ENCODE measurements at regions not wholly inside any gene's neighbourhood (a gene's known extent, or its start where the extent isn't known, plus 50 kb on each side); places are given as distances from the start of the nearest gene placed in this dataset.

DNA sequence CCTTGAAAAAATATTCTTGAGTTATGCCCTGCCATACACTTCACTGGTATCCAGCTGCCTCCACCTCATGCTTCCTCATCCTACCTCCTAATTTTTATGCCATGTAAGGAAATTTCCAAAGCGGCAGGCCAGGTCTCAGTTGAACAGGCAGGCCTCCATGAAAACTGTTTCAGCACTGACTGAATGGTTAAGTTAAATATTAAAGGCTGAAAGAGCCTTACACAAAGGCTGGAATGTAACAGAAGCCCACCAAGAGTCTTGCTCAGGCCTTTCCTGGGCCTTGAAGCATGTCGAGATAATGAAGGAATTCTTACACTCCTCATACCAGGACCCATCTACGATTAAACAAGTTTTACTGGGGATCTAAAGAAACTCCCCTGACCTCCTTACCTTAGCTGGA is 359.6 kb upstream of the NOCT start:
- Histone ChIP-seq H3K4me1 (no peaks in the 10 kb centered on the region), H3K27ac (no peak overlapping the region), H3K36me3 (no peaks in the 10 kb centered on the region), H3K27me3 (no peaks in the 10 kb centered on the region), H3K9me3 (no peaks in the 10 kb centered on the region), H3K4me3 (no peak overlapping the region)
- 92% methylated on average over 3 of the region's 3 CpGs for WGBS
- TF ChIP-seq, protein P1, sequence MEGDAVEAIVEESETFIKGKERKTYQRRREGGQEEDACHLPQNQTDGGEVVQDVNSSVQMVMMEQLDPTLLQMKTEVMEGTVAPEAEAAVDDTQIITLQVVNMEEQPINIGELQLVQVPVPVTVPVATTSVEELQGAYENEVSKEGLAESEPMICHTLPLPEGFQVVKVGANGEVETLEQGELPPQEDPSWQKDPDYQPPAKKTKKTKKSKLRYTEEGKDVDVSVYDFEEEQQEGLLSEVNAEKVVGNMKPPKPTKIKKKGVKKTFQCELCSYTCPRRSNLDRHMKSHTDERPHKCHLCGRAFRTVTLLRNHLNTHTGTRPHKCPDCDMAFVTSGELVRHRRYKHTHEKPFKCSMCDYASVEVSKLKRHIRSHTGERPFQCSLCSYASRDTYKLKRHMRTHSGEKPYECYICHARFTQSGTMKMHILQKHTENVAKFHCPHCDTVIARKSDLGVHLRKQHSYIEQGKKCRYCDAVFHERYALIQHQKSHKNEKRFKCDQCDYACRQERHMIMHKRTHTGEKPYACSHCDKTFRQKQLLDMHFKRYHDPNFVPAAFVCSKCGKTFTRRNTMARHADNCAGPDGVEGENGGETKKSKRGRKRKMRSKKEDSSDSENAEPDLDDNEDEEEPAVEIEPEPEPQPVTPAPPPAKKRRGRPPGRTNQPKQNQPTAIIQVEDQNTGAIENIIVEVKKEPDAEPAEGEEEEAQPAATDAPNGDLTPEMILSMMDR (IDR thresholded peaks at IDR 0.05), result no peak
- TF ChIP-seq POLR2AphosphoS5 (IDR thresholded peaks at IDR 0.05), result no peak
- no peak for TF ChIP-seq POLR2A (IDR thresholded peaks at IDR 0.05)
- TF ChIP-seq EP300 (IDR thresholded peaks at IDR 0.05), result no peak
- no peak for DNase-seq (ENCODE audit: low spot score in 2 of 2)

DNA sequence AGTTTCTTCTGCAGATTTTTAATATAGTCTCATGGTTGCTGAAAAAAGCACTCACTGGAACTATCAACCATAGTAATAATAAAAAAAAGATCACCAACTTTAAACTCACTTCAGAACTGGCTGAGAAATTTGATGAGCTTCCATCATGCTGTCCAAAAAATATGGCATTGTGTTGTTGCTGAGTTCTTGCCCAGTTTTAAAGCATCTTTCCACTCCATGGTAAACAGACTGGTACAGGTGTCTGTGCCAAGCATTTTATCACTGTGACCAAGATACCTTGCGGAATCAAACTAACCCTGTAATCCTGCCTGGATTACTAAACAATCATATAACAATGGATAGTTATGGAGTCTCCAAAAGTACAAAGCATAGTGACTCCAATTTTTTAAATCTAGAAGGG is 360.3 kb upstream of the NOCT start:
- DNase-seq (ENCODE audit: low spot score in 2 of 2), result no peak
- Histone ChIP-seq H3K27ac (no peak overlapping the region), H3K36me3 (no peaks in the 10 kb centered on the region), H3K4me1 (no peaks in the 10 kb centered on the region), H3K9me3 (no peaks in the 10 kb centered on the region), H3K27me3 (no peaks in the 10 kb centered on the region), H3K4me3 (no peak overlapping the region)
- 89% methylated on average over 1 of the region's 1 CpG for WGBS
- no peak for TF ChIP-seq POLR2AphosphoS5 (IDR thresholded peaks at IDR 0.05)
- no peak for TF ChIP-seq POLR2A (IDR thresholded peaks at IDR 0.05)
- TF ChIP-seq, protein P1 (IDR thresholded peaks at IDR 0.05), result no peak
- TF ChIP-seq EP300 (IDR thresholded peaks at IDR 0.05), result no peak

DNA sequence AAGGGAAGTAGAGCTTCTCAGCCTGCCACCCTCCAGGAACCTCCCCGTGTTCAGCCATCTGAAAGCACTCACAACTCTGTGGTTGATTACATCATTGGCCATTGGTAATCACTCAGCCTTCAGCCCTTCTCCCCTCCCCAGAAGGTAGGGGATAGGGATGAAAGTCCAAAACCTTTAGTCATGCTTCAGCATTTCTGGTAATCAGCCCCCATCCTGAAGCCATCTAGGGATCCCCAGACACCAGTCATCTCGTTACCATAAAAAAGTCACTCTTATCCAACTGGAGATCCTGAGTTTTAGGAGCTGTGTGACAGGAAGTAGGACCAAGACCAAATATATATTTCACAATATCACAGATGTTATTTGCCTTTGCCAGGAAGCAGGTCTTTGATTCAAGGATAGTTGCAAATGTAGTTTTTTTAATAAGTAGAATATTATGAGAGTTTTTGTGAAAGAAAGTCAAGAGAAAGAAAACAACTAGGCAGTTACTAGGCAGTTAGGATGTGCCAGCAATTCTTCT is 364.6 kb upstream of the NOCT start:
- no peaks in the 10 kb centered on the region for H3K4me1 ChIP-seq
- WGBS, result 59% methylated on average over 2 of the region's 2 CpGs

DNA sequence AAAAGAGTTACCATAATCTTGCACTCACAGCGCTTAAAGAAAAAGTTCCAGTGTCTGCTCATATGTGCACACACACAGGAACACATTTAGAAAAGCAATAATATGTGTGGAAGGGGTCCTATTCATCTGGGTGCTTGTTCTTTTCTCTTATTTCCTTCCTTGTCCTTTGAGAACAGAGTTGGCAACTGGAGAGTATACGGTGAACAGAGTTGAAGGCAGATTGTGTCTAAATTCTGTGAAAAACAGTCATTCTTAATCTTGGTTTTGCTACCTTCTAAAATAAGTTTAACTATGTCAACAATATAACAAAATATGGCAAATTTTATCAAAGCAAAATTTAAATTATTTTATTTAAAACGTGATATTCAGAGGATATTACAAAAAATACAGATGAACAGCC is 365.1 kb upstream of the NOCT start:
- WGBS, result 85% methylated on average over 3 of the region's 3 CpGs
- TF ChIP-seq, protein P1 (IDR thresholded peaks at IDR 0.05), result no peak
- TF ChIP-seq EP300 (IDR thresholded peaks at IDR 0.05) (no peak), POLR2A (IDR thresholded peaks at IDR 0.05) (no peak), POLR2AphosphoS5 (IDR thresholded peaks at IDR 0.05) (no peak)
- H3K9me3 ChIP-seq, result no peaks in the 10 kb centered on the region
- H3K4me3 ChIP-seq, result no peak overlapping the region
- no peaks in the 10 kb centered on the region for H3K27me3 ChIP-seq
- H3K27ac ChIP-seq, result no peak overlapping the region
- H3K36me3 ChIP-seq, result no peaks in the 10 kb centered on the region
- no peaks in the 10 kb centered on the region for H3K4me1 ChIP-seq
- no peak for DNase-seq (ENCODE audit: low spot score in 2 of 2)

More for the DNA sequence above, 364.6 kb upstream of the NOCT start:
- no peak for TF ChIP-seq EP300 (IDR thresholded peaks at IDR 0.05)
- TF ChIP-seq, protein P1 (IDR thresholded peaks at IDR 0.05), result no peak
- no peak for TF ChIP-seq POLR2AphosphoS5 (IDR thresholded peaks at IDR 0.05)
- Histone ChIP-seq H3K4me3 (no peak overlapping the region), H3K27me3 (no peaks in the 10 kb centered on the region), H3K9me3 (no peaks in the 10 kb centered on the region), H3K36me3 (no peaks in the 10 kb centered on the region), H3K27ac (no peak overlapping the region)
- no peak for DNase-seq (ENCODE audit: low spot score in 2 of 2)

DNA sequence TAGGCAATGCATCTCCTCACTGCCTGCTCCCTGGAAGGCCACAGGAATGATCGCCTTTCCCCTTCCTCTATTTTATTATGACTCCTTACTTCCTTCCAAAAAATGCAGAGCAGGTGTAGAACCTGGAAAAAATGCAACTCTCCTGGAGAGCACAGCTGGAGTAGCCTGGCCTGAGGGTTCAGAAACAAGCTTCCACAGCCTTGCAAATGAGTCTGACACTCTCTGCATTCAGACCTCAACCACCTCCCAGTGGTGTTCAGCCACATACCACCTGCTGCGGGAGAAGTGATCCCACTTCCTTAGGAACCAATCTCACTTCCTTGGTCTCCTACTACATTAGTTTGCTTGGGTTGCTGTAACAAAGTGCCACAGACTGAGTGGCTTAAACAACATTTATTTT is 368.1 kb upstream of the NOCT start:
- Histone ChIP-seq H3K27ac (no peak overlapping the region), H3K4me1 (no peaks in the 10 kb centered on the region), H3K36me3 (no peaks in the 10 kb centered on the region), H3K4me3 (no peak overlapping the region), H3K27me3 (no peaks in the 10 kb centered on the region), H3K9me3 (no peaks in the 10 kb centered on the region)
- no peak for DNase-seq (ENCODE audit: low spot score in 2 of 2)
- 71% methylated on average over 2 of the region's 2 CpGs for WGBS
- no peak for TF ChIP-seq POLR2A (IDR thresholded peaks at IDR 0.05)
- no peak for TF ChIP-seq POLR2AphosphoS5 (IDR thresholded peaks at IDR 0.05)
- TF ChIP-seq, protein P1 (IDR thresholded peaks at IDR 0.05), result no peak
